SJCRH30 (cell line): ENCODE measurements at regions not wholly inside any gene's neighbourhood (a gene's known extent, or its start where the extent isn't known, plus 50 kb on each side); places are given as distances from the start of the nearest gene placed in this dataset.
"Not testable (repeated sequence)": the region's sequence is repeated elsewhere in the genome, so short reads cannot be mapped to it uniquely, and the experiment has no call there.

ENCODE experiments used
- DNase-seq, 2 experiments: peaks; one replicate each; pipeline ENCODE4 v3.0.0-alpha.2; 2015 to 2020
- H3K27ac ChIP-seq: fragments of 250-450 bp; sonication (Bioruptor Pico); 2 replicates; pipeline ENCODE4 v1.5.1; 2020; ENCODE audit warnings: mild to moderate bottlenecking, moderate library complexity
- H3K27me3 ChIP-seq: fragments of 250-450 bp; sonication (Bioruptor Pico); 2 replicates; pipeline ENCODE4 v1.5.1; 2020; ENCODE audit warnings: mild to moderate bottlenecking, moderate library complexity
- H3K36me3 ChIP-seq: fragments of 250-450 bp; sonication (Bioruptor Pico); 2 replicates; pipeline ENCODE4 v1.5.1; 2020; ENCODE audit warnings: mild to moderate bottlenecking, moderate library complexity
- H3K4me1 ChIP-seq: fragments of 250-450 bp; sonication (Bioruptor Pico); 2 replicates; pipeline ENCODE4 v1.5.1; 2020; ENCODE audit warnings: mild to moderate bottlenecking, moderate library complexity
- H3K4me3 ChIP-seq: fragments of 250-450 bp; sonication (Bioruptor Pico); 2 replicates; pipeline ENCODE4 v1.5.1; 2020; ENCODE audit warnings: mild to moderate bottlenecking, moderate library complexity
- H3K9me3 ChIP-seq: fragments of 250-450 bp; sonication (Bioruptor Pico); replicated peaks from 2 replicates; pipeline ENCODE4 v1.5.1; 2020; ENCODE audit warnings: mild to moderate bottlenecking, moderate library complexity

GRCh38 chr3:75434913-75435793 lies 229.0 kb upstream of the FRG2C start:
- not testable (repeated sequence) for H3K36me3 ChIP-seq, H3K9me3 ChIP-seq, H3K27me3 ChIP-seq
- DNase-seq, result peak; percentile 94 to 96
- Histone ChIP-seq H3K4me3 (peak overlapping the region; percentile 98), H3K4me1 (peaks cover 22% of the 10 kb centered on the region; the same call in 1 of the 2 replicates), H3K27ac (peak overlapping the region; percentile 100)

DNA sequence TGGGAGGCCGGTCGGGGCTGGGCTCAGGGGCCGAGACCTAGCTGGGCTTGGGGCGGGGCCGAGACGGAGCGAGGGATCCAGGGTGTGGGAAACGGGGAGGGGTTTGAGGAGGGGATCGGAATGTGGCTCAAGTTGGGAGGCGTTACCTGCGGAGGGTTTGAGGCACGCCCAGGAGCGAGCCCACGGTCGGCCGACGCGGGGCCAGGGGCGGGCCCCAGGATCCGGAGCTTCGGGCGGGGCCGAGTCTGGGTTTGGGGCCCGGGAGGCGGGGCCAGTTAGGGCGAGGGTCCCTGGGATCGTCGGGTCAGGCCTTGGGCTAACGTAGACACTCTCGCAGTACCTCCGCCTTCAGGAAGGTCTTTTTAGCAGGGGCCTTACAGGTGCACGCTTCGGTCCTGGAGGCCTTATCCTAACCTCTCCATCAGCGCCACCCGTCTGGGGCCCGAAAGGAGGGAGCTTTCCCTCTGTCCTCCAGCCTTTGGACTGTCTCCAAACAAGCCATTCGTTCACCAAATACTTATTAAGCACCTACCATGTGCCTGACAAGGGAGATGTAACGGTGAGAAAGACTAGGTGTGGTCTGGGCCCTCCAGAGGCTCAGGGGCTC lies 228.2 kb upstream of the FRG2C start:
- peak overlapping the region; percentile 100 for H3K27ac ChIP-seq
- H3K27me3 ChIP-seq, H3K36me3 ChIP-seq, H3K9me3 ChIP-seq: not testable (repeated sequence)
- peak overlapping the region; percentile 98 for H3K4me3 ChIP-seq
- peaks cover 18% of the 10 kb centered on the region; the same call in 1 of the 2 replicates for H3K4me1 ChIP-seq
- peak in 1 of 2 experiments; percentile 82 for DNase-seq

- not testable (repeated sequence) for H3K27ac ChIP-seq, H3K4me1 ChIP-seq, H3K9me3 ChIP-seq, H3K36me3 ChIP-seq, DNase-seq, H3K27me3 ChIP-seq, H3K4me3 ChIP-seq
Observed at GRCh38 chr3:75440986-75441385, 223.1 kb upstream of the FRG2C start.

GRCh38 chr3:75444634-75445033 lies 219.5 kb upstream of the FRG2C start:
- H3K4me3 ChIP-seq, DNase-seq: not testable (repeated sequence)

DNA sequence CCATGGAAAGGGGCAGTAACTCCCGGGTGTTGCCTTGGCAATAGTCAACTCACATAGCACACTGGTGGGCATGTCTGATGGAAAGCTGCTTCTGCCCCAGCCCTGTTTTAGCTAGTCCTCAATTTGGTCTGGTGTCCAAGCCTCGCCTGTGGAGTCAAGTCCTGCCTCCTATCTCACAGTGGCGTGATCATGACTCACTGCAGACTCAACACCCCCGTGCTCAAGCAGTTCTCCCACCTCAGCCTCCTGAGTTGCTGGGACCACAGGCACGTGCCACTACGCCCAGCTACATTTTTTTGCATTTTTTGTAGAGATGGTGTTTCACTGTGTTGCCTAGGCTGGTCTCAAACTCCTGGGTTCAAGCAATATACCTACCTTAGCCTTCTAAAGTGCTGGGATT lies 218.9 kb upstream of the FRG2C start:
- DNase-seq, H3K36me3 ChIP-seq, H3K4me1 ChIP-seq, H3K4me3 ChIP-seq, H3K9me3 ChIP-seq, H3K27me3 ChIP-seq, H3K27ac ChIP-seq: not testable (repeated sequence)

More at GRCh38 chr3:75444634-75445033, 219.5 kb upstream of the FRG2C start:
- not testable (repeated sequence) for H3K36me3 ChIP-seq, H3K27ac ChIP-seq, H3K4me1 ChIP-seq, H3K27me3 ChIP-seq, H3K9me3 ChIP-seq

- not testable (repeated sequence) for H3K27me3 ChIP-seq, H3K4me1 ChIP-seq, H3K36me3 ChIP-seq, H3K9me3 ChIP-seq, H3K27ac ChIP-seq, DNase-seq, H3K4me3 ChIP-seq
Observed at GRCh38 chr3:75446948-75447347, 217.2 kb upstream of the FRG2C start.

DNA sequence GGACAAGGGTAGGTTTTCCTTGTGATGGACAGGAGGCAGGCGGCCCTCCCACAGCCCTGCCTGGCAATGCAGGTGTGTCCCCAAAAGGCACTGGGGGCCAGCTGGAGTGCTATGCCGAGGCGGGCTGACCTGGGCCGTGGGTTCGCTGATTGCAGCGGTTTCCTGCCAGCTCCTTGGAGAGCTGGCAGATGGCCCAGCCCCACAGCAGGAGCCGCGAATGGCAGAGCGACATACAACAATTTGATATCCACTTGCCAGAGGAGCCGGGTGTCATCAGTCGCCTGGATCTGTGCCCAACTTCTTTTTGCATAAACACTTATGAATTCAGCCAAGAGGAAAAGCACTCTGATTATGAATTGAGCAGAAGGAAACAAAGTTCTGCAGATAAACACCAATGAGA lies 210.8 kb upstream of the FRG2C start:
- H3K4me3 ChIP-seq, H3K27me3 ChIP-seq, H3K27ac ChIP-seq, H3K36me3 ChIP-seq, H3K9me3 ChIP-seq, H3K4me1 ChIP-seq: not testable (repeated sequence)
- DNase-seq, result peak; percentile 48 to 61

- H3K36me3 ChIP-seq, H3K4me1 ChIP-seq: not testable (repeated sequence)
Observed at GRCh38 chr3:75453839-75454238, 210.3 kb upstream of the FRG2C start.

GRCh38 chr3:75474530-75474929 lies 189.6 kb upstream of the FRG2C start:
- H3K4me3 ChIP-seq, H3K27me3 ChIP-seq, H3K4me1 ChIP-seq, H3K27ac ChIP-seq, H3K9me3 ChIP-seq, H3K36me3 ChIP-seq, DNase-seq: not testable (repeated sequence)

More at GRCh38 chr3:75453839-75454238, 210.3 kb upstream of the FRG2C start:
- not testable (repeated sequence) for H3K4me3 ChIP-seq, H3K9me3 ChIP-seq, H3K27me3 ChIP-seq, DNase-seq, H3K27ac ChIP-seq

DNA sequence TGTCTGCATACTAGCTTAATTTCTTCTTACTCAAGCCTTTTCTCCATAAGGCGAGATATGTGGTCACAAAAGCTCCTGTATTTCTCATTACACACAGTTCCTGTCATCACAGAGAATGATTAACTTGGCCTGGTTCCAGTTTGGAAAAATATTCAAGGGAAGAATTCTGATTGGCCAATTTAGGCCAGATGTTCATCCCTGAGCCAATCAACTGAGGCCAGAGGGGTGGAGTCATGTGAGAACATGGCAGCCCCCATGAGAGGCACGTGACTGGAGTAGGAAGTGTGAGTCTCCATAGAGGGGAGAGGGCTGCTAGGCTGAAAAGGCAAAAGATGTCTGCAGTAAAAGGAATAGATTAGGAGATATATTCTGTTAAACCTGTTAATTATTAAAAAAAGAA lies 167.5 kb upstream of the FRG2C start:
- DNase-seq, result peak; percentile 15 to 27
- H3K27ac ChIP-seq, H3K4me1 ChIP-seq, H3K27me3 ChIP-seq, H3K9me3 ChIP-seq, H3K36me3 ChIP-seq, H3K4me3 ChIP-seq: not testable (repeated sequence)

DNA sequence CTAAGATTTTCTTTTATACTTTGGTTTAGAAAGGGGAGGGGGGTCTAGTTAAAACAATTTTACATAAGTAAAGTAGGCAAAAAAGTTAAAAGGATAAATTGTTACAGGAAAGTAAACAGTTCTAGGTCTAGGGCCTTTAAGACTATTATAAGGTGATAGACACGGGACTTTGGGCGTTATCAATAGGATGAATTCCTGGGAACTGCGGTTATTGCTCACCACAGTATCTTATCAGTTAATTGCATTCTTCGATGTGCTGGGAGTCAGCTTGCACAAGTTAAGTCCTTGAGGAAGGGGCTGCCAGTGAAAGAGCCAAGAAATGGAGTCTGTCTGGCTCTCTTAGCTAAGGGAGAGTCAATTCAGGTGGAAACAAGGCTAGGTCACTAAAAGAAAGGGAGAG lies 163.8 kb upstream of the FRG2C start:
- not testable (repeated sequence) for DNase-seq, H3K4me1 ChIP-seq, H3K4me3 ChIP-seq, H3K27me3 ChIP-seq, H3K36me3 ChIP-seq, H3K27ac ChIP-seq, H3K9me3 ChIP-seq

DNA sequence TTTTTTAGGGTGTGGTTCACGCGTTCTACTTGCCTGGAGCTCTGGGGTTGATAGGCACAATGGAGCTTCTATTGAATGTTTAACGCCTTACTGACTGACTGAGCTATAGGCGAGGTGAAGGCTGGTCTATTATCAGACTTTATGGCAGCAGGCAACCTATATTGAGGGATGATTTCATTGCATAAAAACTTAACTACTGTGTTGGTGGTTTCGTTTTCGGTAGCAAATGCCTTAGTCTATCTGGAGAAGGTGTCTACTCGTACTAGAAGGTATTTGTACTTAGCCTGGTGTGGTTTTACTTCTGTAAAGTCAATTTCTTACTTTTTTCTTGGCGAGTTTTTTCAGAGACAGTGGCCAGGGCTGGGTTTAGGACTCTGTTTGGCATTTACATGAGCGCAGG lies 162.0 kb upstream of the FRG2C start:
- H3K27ac ChIP-seq, result peak overlapping the region; percentile 96
- not testable (repeated sequence) for H3K36me3 ChIP-seq, H3K4me1 ChIP-seq, H3K9me3 ChIP-seq, H3K27me3 ChIP-seq
- peak overlapping the region; percentile 68 for H3K4me3 ChIP-seq
- peak in 1 of 2 experiments; percentile 24 for DNase-seq

DNA sequence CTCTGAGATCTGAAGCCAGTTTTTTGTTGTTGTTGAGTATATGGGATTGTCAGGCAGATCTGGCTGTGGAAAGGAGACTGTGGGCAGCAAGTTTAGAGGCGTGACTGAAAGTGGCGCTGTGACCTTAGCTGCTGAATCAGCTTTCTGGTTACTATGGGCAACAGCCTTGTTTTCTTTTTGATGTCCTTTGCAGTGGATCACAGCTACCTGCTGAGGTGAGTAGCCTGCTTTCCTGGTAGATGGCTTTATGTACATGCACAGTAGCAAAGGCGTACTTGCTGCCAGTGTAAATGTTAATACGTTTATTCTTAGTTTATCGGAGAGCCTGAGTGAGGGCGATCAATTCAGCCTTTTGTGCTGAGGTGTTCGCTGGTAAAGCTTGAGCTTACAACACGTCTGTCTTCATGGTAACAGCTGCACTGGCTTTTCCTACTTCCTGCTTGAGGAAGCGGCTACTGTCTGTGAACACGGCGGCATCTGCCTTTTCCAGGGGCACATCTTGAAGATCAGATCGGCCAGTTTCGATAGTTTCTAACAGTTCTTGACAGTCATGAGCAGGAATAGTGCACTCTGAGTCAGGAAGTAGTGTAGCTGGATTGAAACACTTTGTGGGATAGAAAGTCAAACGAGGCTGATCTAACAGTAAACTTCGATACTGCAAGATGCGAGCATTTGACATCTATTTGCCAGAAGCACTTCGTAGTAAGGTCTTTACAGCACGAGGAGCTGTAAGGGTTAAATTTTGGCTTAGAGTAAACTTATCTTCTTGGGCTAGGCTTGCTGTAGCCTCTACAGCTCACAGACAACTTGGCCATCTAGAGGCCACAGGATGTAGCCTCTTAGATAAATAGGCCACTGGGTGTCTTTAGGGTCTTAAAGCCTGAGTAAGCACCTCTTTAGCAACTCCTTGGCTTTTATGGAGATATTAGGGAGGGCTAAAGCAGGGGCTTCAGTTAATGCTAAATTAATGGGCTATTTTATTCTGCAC lies 161.1 kb upstream of the FRG2C start:
- peak; percentile 58 to 74 for DNase-seq

GRCh38 chr3:75506603-75507002 lies 157.5 kb upstream of the FRG2C start:
- DNase-seq, result no peak
- Histone ChIP-seq H3K4me1 (no peaks in the 10 kb centered on the region), H3K4me3 (no peak overlapping the region)

More for the DNA sequence above, 161.1 kb upstream of the FRG2C start:
- not testable (repeated sequence) for H3K36me3 ChIP-seq, H3K9me3 ChIP-seq, H3K4me1 ChIP-seq, H3K27me3 ChIP-seq
- Histone ChIP-seq H3K4me3 (peak overlapping the region; percentile 68), H3K27ac (peak overlapping the region; percentile 96)

DNA sequence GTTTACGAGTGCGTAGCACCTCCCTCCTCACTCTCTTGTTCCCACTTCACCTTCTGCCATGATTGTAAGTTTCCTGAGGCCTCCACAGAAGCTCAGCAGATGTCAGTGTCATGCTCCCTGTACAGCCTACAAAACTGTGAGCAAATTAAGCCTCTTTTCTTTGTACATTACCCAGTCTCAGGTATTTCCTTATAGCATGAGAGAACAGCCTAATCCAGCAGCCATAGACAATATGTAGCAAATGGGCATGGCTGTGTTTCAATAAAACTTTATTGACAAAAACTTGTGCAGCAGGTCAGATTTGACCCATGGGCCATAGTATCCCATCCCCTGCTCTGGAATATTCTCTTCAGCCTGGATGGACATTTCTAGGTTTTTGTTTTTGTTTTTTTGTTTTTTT lies 156.2 kb upstream of the FRG2C start:
- H3K9me3 ChIP-seq, H3K27me3 ChIP-seq, H3K36me3 ChIP-seq, DNase-seq, H3K4me3 ChIP-seq, H3K27ac ChIP-seq, H3K4me1 ChIP-seq: not testable (repeated sequence)

More at GRCh38 chr3:75506603-75507002, 157.5 kb upstream of the FRG2C start:
- no peaks in the 10 kb centered on the region for H3K36me3 ChIP-seq
- no peaks in the 10 kb centered on the region for H3K27me3 ChIP-seq
- H3K9me3 ChIP-seq, result no peaks in the 10 kb centered on the region
- H3K27ac ChIP-seq, result no peak overlapping the region
